Endodermal cell (in vitro differentiated cells): ENCODE measurements at regions not wholly inside any gene's neighbourhood (a gene's known extent, or its start where the extent isn't known, plus 50 kb on each side); places are given as distances from the start of the nearest gene placed in this dataset.

Experiments
- DNase-seq: peaks from one replicate; pipeline ENCODE4 v3.0.0-alpha.2; 2017
- H3K27ac ChIP-seq: 2 replicates; pipeline ENCODE4 v1.5.1; 2013; ENCODE audit warnings: mild to moderate bottlenecking, low read depth, low read length, moderate library complexity
- H3K27me3 ChIP-seq: 2 replicates; pipeline ENCODE4 v1.6.1; 2013; ENCODE audit warnings: mild to moderate bottlenecking, low read length, moderate library complexity; ENCODE audit not compliant: insufficient read depth, control insufficient read depth, poor library complexity, severe bottlenecking
- H3K36me3 ChIP-seq: 2 replicates; pipeline ENCODE4 v1.7.0; 2013; ENCODE audit warnings: mild to moderate bottlenecking, low read length, moderate library complexity; ENCODE audit not compliant: control insufficient read depth, insufficient read depth
- H3K4me1 ChIP-seq: one replicate; pipeline ENCODE4 v1.7.0; 2013; ENCODE audit warnings: low read length; ENCODE audit not compliant: control insufficient read depth, insufficient read depth
- H3K4me3 ChIP-seq: 2 replicates; pipeline ENCODE4 v1.5.1; 2013; ENCODE audit warnings: mild to moderate bottlenecking, low read length, moderate library complexity
- H3K9ac ChIP-seq: 2 replicates; pipeline ENCODE4 v1.6.1; 2013; ENCODE audit warnings: mild to moderate bottlenecking, low read length, moderate library complexity; ENCODE audit not compliant: poor library complexity, severe bottlenecking; ENCODE audit errors: extremely low read depth
- H3K9me3 ChIP-seq: 2 replicates; pipeline ENCODE4 v1.6.1; 2013; ENCODE audit warnings: mild to moderate bottlenecking, low read length, moderate library complexity; ENCODE audit not compliant: control insufficient read depth
- H3K27ac Mint-ChIP-seq: 2 replicates; pipeline ENCODE4 v1.8.0; 2020; ENCODE audit warnings: mixed read lengths
- H3K27me3 Mint-ChIP-seq: 2 replicates; pipeline ENCODE4 v1.8.0; 2021; ENCODE audit warnings: mild to moderate bottlenecking, mixed read lengths; ENCODE audit not compliant: insufficient read depth
- H3K36me3 Mint-ChIP-seq: 2 replicates; pipeline ENCODE4 v1.8.0; 2020; ENCODE audit warnings: low read depth, mixed read lengths
- H3K4me1 Mint-ChIP-seq: 2 replicates; pipeline ENCODE4 v1.8.0; 2020; ENCODE audit warnings: mixed read lengths
- H3K4me3 Mint-ChIP-seq: 2 replicates; pipeline ENCODE4 v1.8.0; 2020; ENCODE audit warnings: mild to moderate bottlenecking, moderate library complexity, mixed read lengths
- H3K9me3 Mint-ChIP-seq: 2 replicates; pipeline ENCODE4 v1.8.0; 2020; ENCODE audit warnings: mild to moderate bottlenecking, mixed read lengths
- CTCF ChIP-seq: fragments of 200-600 bp; sonication (generic); conservative IDR thresholded peaks from 2 replicates; pipeline ENCODE4 v1.5.0; 2021; ENCODE audit warnings: antibody characterized with exemption, mild to moderate bottlenecking
- WGBS, 2 experiments: methylation state at CpG; one replicate each; pipeline versions ENCODE4 v1.1.5 to v1.1.7; 2013; ENCODE audit warnings: missing lambda C conversion rate in 2 of 2, mixed read lengths in 1 of 2; ENCODE audit not compliant: insufficient coverage in 1 of 2, insufficient read length in 1 of 2; 5-methylcytosine and 5-hydroxymethylcytosine counted together

GRCh38 chr2:13462464-13462863 is 745.7 kb downstream of the TRIB2 start:
- no peak overlapping the region for H3K27ac Mint-ChIP-seq
- Histone ChIP-seq H3K27ac (no peak overlapping the region), H3K27me3 (no peaks in the 10 kb centered on the region), H3K4me1 (no peaks in the 10 kb centered on the region), H3K9me3 (peaks cover 73% of the 10 kb centered on the region), H3K36me3 (no peaks in the 10 kb centered on the region), H3K4me3 (no peak overlapping the region), H3K9ac (no peak overlapping the region)
- TF ChIP-seq CTCF, result no peak
- no peaks in the 10 kb centered on the region for H3K9me3 Mint-ChIP-seq
- no peak overlapping the region for H3K4me3 Mint-ChIP-seq
- no peaks in the 10 kb centered on the region for H3K27me3 Mint-ChIP-seq
- no peaks in the 10 kb centered on the region for H3K36me3 Mint-ChIP-seq
- no peaks in the 10 kb centered on the region for H3K4me1 Mint-ChIP-seq
- no peak for DNase-seq
- 67 to 100% methylated on average over 1 of the region's 1 CpG for WGBS, 2 experiments

- Mint-ChIP-seq H3K4me1 (no peaks in the 10 kb centered on the region), H3K27me3 (no peaks in the 10 kb centered on the region), H3K27ac (no peak overlapping the region), H3K4me3 (no peak overlapping the region), H3K9me3 (no peaks in the 10 kb centered on the region), H3K36me3 (no peaks in the 10 kb centered on the region)
- H3K9ac ChIP-seq, result no peak overlapping the region
- H3K4me3 ChIP-seq, result no peak overlapping the region
- no peaks in the 10 kb centered on the region for H3K4me1 ChIP-seq
- H3K27ac ChIP-seq, result no peak overlapping the region
- no peaks in the 10 kb centered on the region for H3K36me3 ChIP-seq
- no peak for DNase-seq
- no peak for TF ChIP-seq CTCF
- peaks cover 69% of the 10 kb centered on the region for H3K9me3 ChIP-seq
- 18% methylated on average over 2 of the region's 2 CpGs; no CpG with 5 or more reads in 1 of the 2 experiments for WGBS, 2 experiments
- H3K27me3 ChIP-seq, result no peaks in the 10 kb centered on the region
Measured at GRCh38 chr2:13466076-13466475, 749.3 kb downstream of the TRIB2 start.

GRCh38 chr2:13474538-13474937 is 757.8 kb downstream of the TRIB2 start:
- H3K27me3 Mint-ChIP-seq, result no peaks in the 10 kb centered on the region
- no peaks in the 10 kb centered on the region for H3K36me3 ChIP-seq
- H3K27me3 ChIP-seq, result no peaks in the 10 kb centered on the region
- H3K4me1 Mint-ChIP-seq, result no peaks in the 10 kb centered on the region
- H3K36me3 Mint-ChIP-seq, result no peaks in the 10 kb centered on the region
- peaks cover 3% of the 10 kb centered on the region for H3K9me3 Mint-ChIP-seq
- peaks cover 59% of the 10 kb centered on the region for H3K9me3 ChIP-seq
- no peak overlapping the region for H3K27ac ChIP-seq
- H3K4me1 ChIP-seq, result no peaks in the 10 kb centered on the region
- H3K4me3 Mint-ChIP-seq, result no peak overlapping the region
- no peak overlapping the region for H3K27ac Mint-ChIP-seq
- H3K4me3 ChIP-seq, result no peak overlapping the region
- no peak for TF ChIP-seq CTCF
- 74 to 79% methylated on average over 4 of the region's 4 CpGs for WGBS, 2 experiments
- H3K9ac ChIP-seq, result no peak overlapping the region
- DNase-seq, result no peak
